ENCODE measurements at regions not wholly inside any gene's neighbourhood (a gene's known extent, or its start where the extent isn't known, plus 50 kb on each side); places are given as distances from the start of the nearest gene placed in this dataset.

DNA sequence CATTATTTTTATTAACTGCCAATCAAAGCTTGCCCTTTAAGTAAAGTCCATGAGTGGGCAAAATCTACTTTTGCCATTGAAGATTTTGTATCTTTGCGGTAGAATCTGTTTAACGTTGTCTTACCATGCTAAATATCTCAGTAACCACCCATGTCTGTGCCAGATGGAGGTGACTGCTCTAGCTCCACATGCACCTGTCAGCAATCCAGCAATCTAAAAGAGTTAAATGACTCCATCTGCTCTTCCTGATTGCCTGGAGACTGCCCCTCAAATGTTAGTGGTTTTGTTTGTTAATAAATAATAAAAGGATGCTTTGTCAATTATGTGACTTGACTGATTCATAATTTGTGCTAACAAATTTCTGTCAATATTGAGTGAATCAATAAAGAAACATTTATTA is 141.7 kb downstream of the RBM43 start:
- TF ChIP-seq, protein P1, sequence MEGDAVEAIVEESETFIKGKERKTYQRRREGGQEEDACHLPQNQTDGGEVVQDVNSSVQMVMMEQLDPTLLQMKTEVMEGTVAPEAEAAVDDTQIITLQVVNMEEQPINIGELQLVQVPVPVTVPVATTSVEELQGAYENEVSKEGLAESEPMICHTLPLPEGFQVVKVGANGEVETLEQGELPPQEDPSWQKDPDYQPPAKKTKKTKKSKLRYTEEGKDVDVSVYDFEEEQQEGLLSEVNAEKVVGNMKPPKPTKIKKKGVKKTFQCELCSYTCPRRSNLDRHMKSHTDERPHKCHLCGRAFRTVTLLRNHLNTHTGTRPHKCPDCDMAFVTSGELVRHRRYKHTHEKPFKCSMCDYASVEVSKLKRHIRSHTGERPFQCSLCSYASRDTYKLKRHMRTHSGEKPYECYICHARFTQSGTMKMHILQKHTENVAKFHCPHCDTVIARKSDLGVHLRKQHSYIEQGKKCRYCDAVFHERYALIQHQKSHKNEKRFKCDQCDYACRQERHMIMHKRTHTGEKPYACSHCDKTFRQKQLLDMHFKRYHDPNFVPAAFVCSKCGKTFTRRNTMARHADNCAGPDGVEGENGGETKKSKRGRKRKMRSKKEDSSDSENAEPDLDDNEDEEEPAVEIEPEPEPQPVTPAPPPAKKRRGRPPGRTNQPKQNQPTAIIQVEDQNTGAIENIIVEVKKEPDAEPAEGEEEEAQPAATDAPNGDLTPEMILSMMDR (IDR thresholded peaks at IDR 0.05), result no peak
- TF ChIP-seq POLR2A (IDR thresholded peaks at IDR 0.05), result no peak
